Mesothelial cell of epicardium (in vitro differentiated cells): ENCODE measurements at regions not wholly inside any gene's neighbourhood (a gene's known extent, or its start where the extent isn't known, plus 50 kb on each side); places are given as distances from the start of the nearest gene placed in this dataset.
"Not testable (repeated sequence)": the region's sequence is repeated elsewhere in the genome, so short reads cannot be mapped to it uniquely, and the experiment has no call there.

Experiments
- DNase-seq, 2 experiments: peaks; one replicate each; pipeline ENCODE4 v3.0.0; 2021; ENCODE audit warnings: low spot score in 2 of 2; ENCODE audit not compliant: unreplicated experiment in 2 of 2
- H3K27ac Mint-ChIP-seq: 2 replicates; pipeline ENCODE4 v1.8.0; 2021; ENCODE audit warnings: mixed read lengths
- H3K27me3 Mint-ChIP-seq: 2 replicates; pipeline ENCODE4 v1.8.0; 2021; ENCODE audit warnings: low read depth, mixed read lengths
- H3K36me3 Mint-ChIP-seq: 2 replicates; pipeline ENCODE4 v1.8.0; 2021; ENCODE audit warnings: mixed read lengths
- H3K4me1 Mint-ChIP-seq: 2 replicates; pipeline ENCODE4 v1.8.0; 2021; ENCODE audit warnings: mixed read lengths
- H3K4me3 Mint-ChIP-seq: 2 replicates; pipeline ENCODE4 v1.8.0; 2021; ENCODE audit warnings: mild to moderate bottlenecking, moderate library complexity, mixed read lengths
- H3K9me3 Mint-ChIP-seq: 2 replicates; pipeline ENCODE4 v1.8.0; 2021; ENCODE audit warnings: mixed read lengths
- CTCF ChIP-seq: fragments of 200-600 bp; sonication (generic); IDR thresholded peaks from one replicate; pipeline ENCODE4 v1.5.0; 2021; ENCODE audit warnings: antibody characterized with exemption; ENCODE audit not compliant: unreplicated experiment

- DNase-seq = no peak
- H3K36me3 Mint-ChIP-seq = no peaks in the 10 kb centered on the region
- peaks cover 28% of the 10 kb centered on the region for H3K4me1 Mint-ChIP-seq
- no peak for TF ChIP-seq CTCF
- peak overlapping the region; percentile 31 for H3K4me3 Mint-ChIP-seq
- peaks cover 3% of the 10 kb centered on the region for H3K9me3 Mint-ChIP-seq
- peaks cover 7% of the 10 kb centered on the region for H3K27me3 Mint-ChIP-seq
- peak overlapping the region; percentile 62 for H3K27ac Mint-ChIP-seq
These were observed 158.2 kb downstream of the DEFB131A start for GRCh38 chr4:9602389-9602914.

GRCh38 chr4:9604031-9604892 is 160.0 kb downstream of the DEFB131A start:
- H3K9me3 Mint-ChIP-seq, DNase-seq, H3K27me3 Mint-ChIP-seq, H3K36me3 Mint-ChIP-seq: not testable (repeated sequence)
- Mint-ChIP-seq H3K27ac (peak overlapping the region; percentile 91), H3K4me1 (peaks cover 28% of the 10 kb centered on the region), H3K4me3 (peak overlapping the region; percentile 39)

- Mint-ChIP-seq H3K4me1 (peaks cover 26% of the 10 kb centered on the region), H3K27ac (peak overlapping the region; percentile 91)
These were observed 160.6 kb downstream of the DEFB131A start for GRCh38 chr4:9604893-9605190.

GRCh38 chr4:9608300-9608699 is 164.1 kb downstream of the DEFB131A start:
- no peaks in the 10 kb centered on the region for H3K36me3 Mint-ChIP-seq
- H3K27ac Mint-ChIP-seq = no peak overlapping the region
- no peak overlapping the region for H3K4me3 Mint-ChIP-seq
- no peaks in the 10 kb centered on the region for H3K27me3 Mint-ChIP-seq
- H3K9me3 Mint-ChIP-seq = peaks cover 6% of the 10 kb centered on the region
- TF ChIP-seq CTCF = no peak
- H3K4me1 Mint-ChIP-seq = peaks cover 10% of the 10 kb centered on the region
- no peak for DNase-seq

More at GRCh38 chr4:9604893-9605190, 160.6 kb downstream of the DEFB131A start:
- H3K36me3 Mint-ChIP-seq, H3K27me3 Mint-ChIP-seq, H3K9me3 Mint-ChIP-seq, DNase-seq, H3K4me3 Mint-ChIP-seq: not testable (repeated sequence)

- not testable (repeated sequence) for H3K27ac Mint-ChIP-seq, H3K36me3 Mint-ChIP-seq, DNase-seq, H3K9me3 Mint-ChIP-seq, H3K4me3 Mint-ChIP-seq, H3K27me3 Mint-ChIP-seq, H3K4me1 Mint-ChIP-seq
These were observed 166.1 kb downstream of the DEFB131A start for GRCh38 chr4:9610321-9610720.

- Mint-ChIP-seq H3K27me3 (no peaks in the 10 kb centered on the region), H3K36me3 (no peaks in the 10 kb centered on the region), H3K4me1 (no peaks in the 10 kb centered on the region), H3K9me3 (peaks cover 6% of the 10 kb centered on the region), H3K27ac (no peak overlapping the region), H3K4me3 (no peak overlapping the region)
- no peak for DNase-seq
- TF ChIP-seq CTCF = no peak
These were observed 166.9 kb downstream of the DEFB131A start for GRCh38 chr4:9611101-9611500.

- H3K36me3 Mint-ChIP-seq, H3K27ac Mint-ChIP-seq, H3K4me3 Mint-ChIP-seq, H3K9me3 Mint-ChIP-seq, H3K27me3 Mint-ChIP-seq, H3K4me1 Mint-ChIP-seq, DNase-seq: not testable (repeated sequence)
These were observed 145.0 kb upstream of the DRD5 start for GRCh38 chr4:9636411-9636810.
